B cell (primary cell): ENCODE measurements at regions not wholly inside any gene's neighbourhood (a gene's known extent, or its start where the extent isn't known, plus 50 kb on each side); places are given as distances from the start of the nearest gene placed in this dataset.
A peak's percentile ranks its signal among the peaks of the same experiment; 100 is the strongest.
"Not testable (repeated sequence)": the region's sequence is repeated elsewhere in the genome, so short reads cannot be mapped to it uniquely, and the experiment has no call there.

Experiments used
- ATAC-seq: fragments of 200-7000 bp; cut with Tn5 transposase; one replicate; pipeline ENCODE4 v1.10.0; 2021; ENCODE audit warnings: low read depth, mild to moderate bottlenecking, moderate number of reproducible peaks, moderate library complexity
- CTCF ChIA-PET: fragments of 350-600 bp; sonication (Branson Sonifier 250); formaldehyde crosslinking; loops from one replicate; lab custom pipeline; 2021; ENCODE audit warnings: antibody characterized with exemption, inconsistent platforms; lab: Charles Lee
- POLR2A ChIA-PET: fragments of 350-600 bp; sonication (Branson Sonifier 250); formaldehyde crosslinking; loops from one replicate; lab custom pipeline; 2021; ENCODE audit warnings: antibody characterized with exemption; lab: Charles Lee
- DNase-seq: peaks from one replicate; pipeline ENCODE4 v3.0.0; 2013
- H2AFZ ChIP-seq: 2 replicates; pipeline ENCODE4 v1.6.1; 2012; ENCODE audit warnings: mild to moderate bottlenecking, low read depth, low read length; ENCODE audit not compliant: insufficient read depth, poor library complexity, severe bottlenecking
- H3K27ac ChIP-seq, 2 donors: 1 replicate in 1 of 2; 2 replicates in 1 of 2; pipeline ENCODE4 v1.5.1; 2012 to 2013; ENCODE audit warnings: low read length in 2 of 2, mild to moderate bottlenecking in 2 of 2, moderate library complexity in 1 of 2
- H3K27me3 ChIP-seq, 4 experiments: fragments of 200-600 bp in 1 of 4; sonication (generic) in 1 of 4; replicated peaks in 1 of 4; 1 replicate in 2 of 4; 2 replicates in 2 of 4; pipeline versions ENCODE4 v1.6.1 to v1.7.0; 2013 to 2016; ENCODE audit warnings: low read length in 3 of 4, mild to moderate bottlenecking in 2 of 4, mixed read lengths in 1 of 4, moderate library complexity in 1 of 4; ENCODE audit not compliant: insufficient read depth in 4 of 4, control insufficient read depth in 3 of 4; ENCODE audit errors: control extremely low read depth in 1 of 4
- H3K36me3 ChIP-seq, 2 experiments: replicated peaks in 1 of 2; 1 replicate in 1 of 2; 2 replicates in 1 of 2; pipeline versions ENCODE4 v1.6.1 to v1.7.1; 2013; ENCODE audit warnings: low read length in 1 of 2; ENCODE audit not compliant: insufficient read depth in 2 of 2, control insufficient read depth in 1 of 2; ENCODE audit errors: control extremely low read depth in 1 of 2, extremely low read depth in 1 of 2
- H3K4me1 ChIP-seq, 2 donors: fragments of 200-600 bp in 1 of 2; sonication (generic) in 1 of 2; 1 replicate in 1 of 2; 2 replicates in 1 of 2; pipeline versions ENCODE4 v1.5.1 to v1.6.1; 2013 to 2017; ENCODE audit warnings: low read length in 2 of 2; ENCODE audit not compliant: control insufficient read depth in 2 of 2, insufficient read depth in 2 of 2
- H3K4me2 ChIP-seq: replicated peaks from 2 replicates; pipeline ENCODE3; 2012; ENCODE audit warnings: mild to moderate bottlenecking, low read depth, low read length; ENCODE audit not compliant: poor library complexity, severe bottlenecking
- H3K4me3 ChIP-seq, 5 experiments: fragments of 200-600 bp in 1 of 5; sonication (generic) in 1 of 5; 1 replicate in 3 of 5; 2 replicates in 2 of 5; pipeline versions ENCODE4 v1.5.1 to v1.7.0; 2011 to 2016; ENCODE audit warnings: low read length in 4 of 5, mild to moderate bottlenecking in 4 of 5, low read depth in 2 of 5, control low read depth in 1 of 5, moderate library complexity in 1 of 5; ENCODE audit not compliant: insufficient read depth in 1 of 5; ENCODE audit errors: control extremely low read depth in 1 of 5, extremely low read depth in 1 of 5
- H3K79me2 ChIP-seq: fragments of 200-600 bp; sonication (generic); one replicate; pipeline ENCODE4 v1.6.0; 2016; ENCODE audit warnings: low read length; ENCODE audit not compliant: control insufficient read depth, insufficient read depth
- H3K9ac ChIP-seq: fragments of 200-600 bp; sonication (generic); 2 replicates; pipeline ENCODE4 v1.6.1; 2017; ENCODE audit warnings: mild to moderate bottlenecking, low read length, moderate library complexity
- H3K9me3 ChIP-seq, 3 donors: one replicate each; pipeline versions ENCODE4 v1.6.1 to v1.7.1; 2013; ENCODE audit warnings: low read length in 2 of 3; ENCODE audit not compliant: control insufficient read depth in 2 of 3, insufficient read depth in 1 of 3; ENCODE audit errors: control extremely low read depth in 1 of 3
- H4K20me1 ChIP-seq: 2 replicates; pipeline ENCODE4 v1.6.0; 2012; ENCODE audit warnings: mild to moderate bottlenecking, low read length; ENCODE audit not compliant: insufficient read depth, control insufficient read depth, poor library complexity, severe bottlenecking
- H3K27ac Mint-ChIP-seq: one replicate; pipeline ENCODE4 v1.8.0; 2021; ENCODE audit warnings: mixed read lengths
- H3K27me3 Mint-ChIP-seq: one replicate; pipeline ENCODE4 v1.8.0; 2021; ENCODE audit warnings: mixed read lengths
- H3K4me1 Mint-ChIP-seq: one replicate; pipeline ENCODE4 v1.8.0; 2021; ENCODE audit warnings: mixed read lengths
- H3K4me3 Mint-ChIP-seq: one replicate; pipeline ENCODE4 v1.8.0; 2021; ENCODE audit warnings: mixed read lengths
- H3K9me3 Mint-ChIP-seq: one replicate; pipeline ENCODE4 v1.8.0; 2022; ENCODE audit warnings: mixed read lengths; ENCODE audit not compliant: insufficient read depth
- CTCF ChIP-seq: fragments of 200-600 bp; IDR thresholded peaks from one replicate; pipeline ENCODE4 v1.8.0; 2022; ENCODE audit warnings: antibody characterized with exemption, mild to moderate bottlenecking
- EZH2 ChIP-seq: IDR thresholded peaks from 2 replicates; pipeline ENCODE4 v1.6.1; 2012; ENCODE audit warnings: borderline replicate concordance, low read depth, mild to moderate bottlenecking, moderate library complexity, low read length; ENCODE audit not compliant: insufficient read depth, poor library complexity, severe bottlenecking
- WGBS: methylation state at CpG from one replicate; pipeline ENCODE4 v1.1.5; 2013; ENCODE audit warnings: missing lambda C conversion rate; ENCODE audit not compliant: insufficient coverage; 5-methylcytosine and 5-hydroxymethylcytosine counted together
- intact Hi-C: fragments of 100-400 bp; cut with micrococcal nuclease; formaldehyde crosslinking; loops from one replicate; pipeline ENCODE4 v1.10.0; 2022

GRCh38 chr7:142481548-142481947 lies 223.7 kb upstream of the PRSS58 start:
- CTCF ChIA-PET = interaction anchor here (1.0 to 3.0 kb wide), 3 partner anchors 9 to 505 kb away, joined by 3 to 13 read pairs (median 12); no protein-coding TSS in a partner anchor
- Histone ChIP-seq H3K4me2 (no peak overlapping the region), H2AFZ (no peak overlapping the region), H3K27ac (no peak overlapping the region), H3K9me3 (no peaks in the 10 kb centered on the region), H3K79me2 (no peaks in the 10 kb centered on the region), H3K4me1 (peaks cover 5 to 14% of the 10 kb centered on the region in 2 donors), H3K36me3 (no peaks in the 10 kb centered on the region), H3K4me3 (no peak overlapping the region), H3K9ac (no peak overlapping the region), H3K27me3 (peaks cover 0 to under 1% (median 0%) of the 10 kb centered on the region in 4 experiments), H4K20me1 (no peaks in the 10 kb centered on the region)
- Mint-ChIP-seq H3K4me3 (no peak overlapping the region), H3K9me3 (no peaks in the 10 kb centered on the region), H3K27ac (no peak overlapping the region), H3K4me1 (peaks cover 16% of the 10 kb centered on the region), H3K27me3 (peaks cover 17% of the 10 kb centered on the region)
- DNase-seq = no peak
- POLR2A ChIA-PET = no interaction called here
- TF ChIP-seq EZH2 = no peak
- TF ChIP-seq CTCF = no peak
- intact Hi-C loops = loop anchor here (5.0 kb wide), 1 partner anchor 504 kb away; no protein-coding TSS in a partner anchor
- no peak for ATAC-seq
- 92% methylated on average over 2 of the region's 2 CpGs for WGBS

- DNase-seq (peak; percentile 47), ATAC-seq (peak; percentile 43)
- no peak overlapping the region for H3K4me3 ChIP-seq
- CTCF ChIA-PET = interaction anchor here (0.6 to 2.1 kb wide), 11 partner anchors 8 to 41 kb away, joined by 3 to 8 read pairs (median 3); no protein-coding TSS in a partner anchor
- no peaks in the 10 kb centered on the region for H4K20me1 ChIP-seq
- no peaks in the 10 kb centered on the region for H3K79me2 ChIP-seq
- H3K4me1 Mint-ChIP-seq = peaks cover 14% of the 10 kb centered on the region
- peaks cover 6% of the 10 kb centered on the region for H3K27me3 Mint-ChIP-seq
- WGBS = 3% methylated on average over 4 of the region's 9 CpGs
- intact Hi-C loops = no loop called here
- no peaks in the 10 kb centered on the region for H3K9me3 Mint-ChIP-seq
- H3K9ac ChIP-seq = no peak overlapping the region
- H3K27ac ChIP-seq = no peak overlapping the region
- peaks cover 5 to 14% of the 10 kb centered on the region in 2 donors for H3K4me1 ChIP-seq
- no peaks in the 10 kb centered on the region for H3K9me3 ChIP-seq
- H3K36me3 ChIP-seq = no peaks in the 10 kb centered on the region
- H3K27me3 ChIP-seq = peaks cover 0 to 2% (median 0%) of the 10 kb centered on the region in 4 experiments
- peak; percentile 67 for TF ChIP-seq CTCF
- TF ChIP-seq EZH2 = no peak
- H2AFZ ChIP-seq = no peak overlapping the region
- H3K4me3 Mint-ChIP-seq = no peak overlapping the region
- peak overlapping the region; percentile 11 for H3K4me2 ChIP-seq
- POLR2A ChIA-PET = no interaction called here
- H3K27ac Mint-ChIP-seq = no peak overlapping the region
Observed at GRCh38 chr7:142478479-142479220, 220.8 kb upstream of the PRSS58 start.

- H3K27me3 ChIP-seq, H3K79me2 ChIP-seq, H3K36me3 ChIP-seq, H3K4me3 ChIP-seq, H3K9me3 ChIP-seq, H3K9ac ChIP-seq, H4K20me1 ChIP-seq, intact Hi-C loops, H3K4me1 Mint-ChIP-seq, ATAC-seq, H3K4me3 Mint-ChIP-seq, H3K4me2 ChIP-seq, H3K27me3 Mint-ChIP-seq, H3K27ac ChIP-seq, H3K4me1 ChIP-seq, H3K9me3 Mint-ChIP-seq, H2AFZ ChIP-seq, H3K27ac Mint-ChIP-seq, POLR2A ChIA-PET, DNase-seq: not testable (repeated sequence)
- CTCF ChIA-PET = interaction anchor here (0.6 to 2.1 kb wide), 9 partner anchors 7 to 40 kb away, joined by 3 to 8 read pairs (median 3); no protein-coding TSS in a partner anchor
- 40% methylated on average over 1 of the region's 5 CpGs for WGBS
Observed at GRCh38 chr7:142477801-142478200, 219.9 kb upstream of the PRSS58 start.
